IMR-90 (cell line): ENCODE measurements at regions not wholly inside any gene's neighbourhood (a gene's known extent, or its start where the extent isn't known, plus 50 kb on each side); places are given as distances from the start of the nearest gene placed in this dataset.

Experiments
- BHLHE40 ChIP-seq: fragments of 150-350 bp; IDR thresholded peaks from 2 replicates; pipeline ENCODE4 v1.6.1; 2016; ENCODE audit warnings: mild to moderate bottlenecking, low read depth, low read length
- CEBPB ChIP-seq: IDR thresholded peaks from 2 replicates; pipeline ENCODE4 v1.6.1; 2012; ENCODE audit warnings: low read depth, low read length, improper control_type of control experiment
- CHD1 ChIP-seq: IDR thresholded peaks from 2 replicates; pipeline ENCODE4 v1.6.1; 2012; ENCODE audit warnings: low read depth, low read length, improper control_type of control experiment
- CTCF ChIP-seq: conservative IDR thresholded peaks from 2 replicates; pipeline ENCODE4 v1.5.1; 2012; ENCODE audit warnings: mild to moderate bottlenecking, low read depth, low read length, improper control_type of control experiment
- FOS ChIP-seq: fragments of 150-350 bp; IDR thresholded peaks from 2 replicates; pipeline ENCODE4 v1.6.1; 2016; ENCODE audit warnings: low read depth, low read length
- MAFK ChIP-seq: IDR thresholded peaks from 2 replicates; pipeline ENCODE4 v1.6.1; 2012; ENCODE audit warnings: low read depth, low read length, improper control_type of control experiment
- MAZ ChIP-seq: IDR thresholded peaks from 2 replicates; pipeline ENCODE4 v1.6.1; 2012; ENCODE audit warnings: low read depth, mild to moderate bottlenecking, low read length, improper control_type of control experiment, moderate library complexity, borderline replicate concordance
- POLR2A ChIP-seq: IDR thresholded peaks from 2 replicates; pipeline ENCODE4 v1.6.1; 2012; ENCODE audit warnings: mild to moderate bottlenecking, low read depth, low read length
- RAD21 ChIP-seq: IDR thresholded peaks from 2 replicates; pipeline ENCODE4 v1.6.1; 2012; ENCODE audit warnings: low read length, improper control_type of control experiment
- RCOR1 ChIP-seq: IDR thresholded peaks from 2 replicates; pipeline ENCODE4 v1.6.1; 2012; ENCODE audit warnings: mild to moderate bottlenecking, low read length, improper control_type of control experiment; ENCODE audit not compliant: insufficient replicate concordance
- RFX5 ChIP-seq: IDR thresholded peaks from 2 replicates; pipeline ENCODE4 v1.8.0; 2012; ENCODE audit warnings: low read depth, mild to moderate bottlenecking, low read length, moderate library complexity
- SMC3 ChIP-seq: fragments of 150-350 bp; IDR thresholded peaks from 2 replicates; pipeline ENCODE4 v1.6.1; 2016; ENCODE audit warnings: low read depth, mild to moderate bottlenecking, antibody characterized with exemption, low read length, moderate library complexity
- USF2 ChIP-seq: fragments of 150-350 bp; IDR thresholded peaks from 2 replicates; pipeline ENCODE4 v1.6.1; 2017; ENCODE audit warnings: mild to moderate bottlenecking, antibody characterized with exemption, low read length, low read depth
- TF ChIP-seq, protein P1 (sequence below): fragments of 150-350 bp; IDR thresholded peaks from 2 replicates; pipeline ENCODE4 v1.6.1; 2016; ENCODE audit warnings: low read depth, mild to moderate bottlenecking, low read length, moderate library complexity, borderline replicate concordance

GRCh38 chr9:88026118-88026479 is 51.8 kb upstream of the CDK20 start:
- TF ChIP-seq POLR2A (no peak), CTCF (no peak), SMC3 (no peak), USF2 (no peak), RAD21 (no peak), MAFK (no peak), CEBPB (no peak), CHD1 (no peak), MAZ (no peak), BHLHE40 (no peak), RFX5 (no peak), RCOR1 (no peak), FOS (no peak)
- TF ChIP-seq, protein P1, sequence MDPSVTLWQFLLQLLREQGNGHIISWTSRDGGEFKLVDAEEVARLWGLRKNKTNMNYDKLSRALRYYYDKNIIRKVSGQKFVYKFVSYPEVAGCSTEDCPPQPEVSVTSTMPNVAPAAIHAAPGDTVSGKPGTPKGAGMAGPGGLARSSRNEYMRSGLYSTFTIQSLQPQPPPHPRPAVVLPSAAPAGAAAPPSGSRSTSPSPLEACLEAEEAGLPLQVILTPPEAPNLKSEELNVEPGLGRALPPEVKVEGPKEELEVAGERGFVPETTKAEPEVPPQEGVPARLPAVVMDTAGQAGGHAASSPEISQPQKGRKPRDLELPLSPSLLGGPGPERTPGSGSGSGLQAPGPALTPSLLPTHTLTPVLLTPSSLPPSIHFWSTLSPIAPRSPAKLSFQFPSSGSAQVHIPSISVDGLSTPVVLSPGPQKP, result no peak
